HG03066 (cell line): ENCODE measurements at regions not wholly inside any gene's neighbourhood (a gene's known extent, or its start where the extent isn't known, plus 50 kb on each side); places are given as distances from the start of the nearest gene placed in this dataset.

ENCODE experiments used
- ATAC-seq: cut with Tn5 transposase; IDR thresholded peaks from one replicate; pipeline ENCODE4 v1.9.1; 2021; ENCODE audit warnings: low read depth; ENCODE audit not compliant: unreplicated experiment

DNA sequence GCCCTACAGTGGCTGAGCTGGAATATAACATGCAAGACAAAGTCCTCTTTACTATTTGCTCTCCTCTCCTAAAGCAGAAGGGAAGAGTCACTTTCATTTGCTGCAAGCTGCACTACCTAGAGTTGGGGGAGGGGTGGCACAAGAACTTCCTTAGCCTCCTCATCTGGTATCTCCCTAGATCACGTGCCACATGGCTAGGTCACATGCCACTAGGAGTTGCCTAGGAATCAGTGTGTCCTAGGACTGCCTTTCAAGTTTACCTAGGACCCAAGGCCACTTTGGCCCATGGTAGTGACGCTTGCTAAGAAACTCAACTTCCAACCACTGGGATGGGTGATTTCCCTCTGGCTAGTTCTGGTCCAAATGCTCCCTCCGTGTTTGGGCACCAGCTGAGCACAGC is 625.2 kb downstream of the DIAPH3 start:
- ATAC-seq, result no peak

DNA sequence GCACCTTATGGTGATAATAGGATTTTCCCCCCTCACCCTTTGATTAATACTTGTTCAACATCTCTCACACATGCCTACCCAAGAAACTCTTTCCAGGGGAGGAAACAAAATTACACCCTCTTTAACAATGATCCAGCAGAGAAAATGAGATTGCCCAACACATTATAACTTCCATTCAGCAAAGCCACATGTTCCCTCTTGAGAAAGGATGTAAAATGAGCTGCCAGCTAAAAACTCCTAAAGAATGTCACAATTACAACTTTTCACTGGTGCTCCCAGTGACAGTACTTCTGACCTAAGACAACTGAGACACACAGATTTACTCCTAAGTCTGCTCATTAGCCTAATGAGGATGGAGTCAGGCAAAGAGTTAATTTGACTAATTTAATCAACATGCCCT is 621.4 kb downstream of the DIAPH3 start:
- ATAC-seq, result no peak

DNA sequence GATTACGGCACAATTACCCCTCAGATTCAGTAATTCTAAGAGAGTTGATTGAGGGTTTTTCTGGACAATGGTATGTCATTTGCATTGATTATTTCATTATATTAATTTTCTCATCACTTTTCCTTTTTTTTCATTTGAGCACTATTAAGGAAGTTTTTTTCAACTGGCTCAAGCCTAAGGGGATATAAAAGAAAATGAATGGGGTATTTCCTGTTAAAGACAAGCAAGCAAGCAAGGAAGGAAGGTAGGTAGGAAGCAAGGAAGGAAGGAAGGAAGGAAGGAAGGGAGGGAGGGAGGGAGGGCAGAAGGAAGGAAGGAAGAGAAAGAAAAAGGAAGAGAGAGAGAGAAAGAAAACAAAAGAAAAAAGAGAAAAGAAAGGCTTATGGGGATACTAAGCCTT is 620.3 kb downstream of the DIAPH3 start:
- ATAC-seq, result no peak

DNA sequence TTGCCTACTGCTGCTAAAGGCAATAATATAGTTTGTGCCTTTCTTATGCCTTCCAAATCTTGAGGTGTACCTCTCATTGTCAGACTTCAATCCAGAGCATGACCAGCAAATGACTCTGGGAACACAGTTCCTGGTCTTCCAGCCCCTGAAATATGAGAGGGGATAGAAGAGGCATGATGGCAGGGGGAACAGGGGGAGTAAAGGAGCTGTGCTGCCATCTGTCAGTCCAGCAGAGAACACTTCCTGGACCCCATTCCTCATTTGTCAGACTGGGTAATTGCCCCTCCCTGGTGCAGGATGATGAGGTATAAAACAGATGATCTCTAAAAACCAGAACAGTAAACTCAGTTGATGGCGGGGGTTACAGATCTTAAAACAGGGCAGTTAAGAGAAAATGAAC is 618.7 kb downstream of the DIAPH3 start:
- ATAC-seq, result no peak

DNA sequence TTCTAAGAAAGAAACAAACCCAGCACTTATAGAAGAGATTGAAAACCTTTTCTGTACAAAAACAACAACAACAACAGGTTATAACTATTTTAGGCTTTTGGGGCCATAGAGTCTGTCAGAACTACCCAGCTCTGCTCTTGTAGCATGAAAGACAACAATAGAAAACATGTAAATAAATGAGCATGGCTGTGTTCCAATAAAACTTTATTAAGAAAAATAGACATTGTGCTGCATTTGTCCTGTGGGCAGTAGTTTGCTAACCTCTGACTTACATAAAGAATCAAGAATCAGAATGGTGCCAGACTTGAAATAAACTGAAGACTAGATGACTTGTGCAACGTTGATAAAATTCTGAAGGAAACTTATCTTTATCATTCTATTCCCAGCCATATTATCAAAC is 617.5 kb downstream of the DIAPH3 start:
- no peak for ATAC-seq

DNA sequence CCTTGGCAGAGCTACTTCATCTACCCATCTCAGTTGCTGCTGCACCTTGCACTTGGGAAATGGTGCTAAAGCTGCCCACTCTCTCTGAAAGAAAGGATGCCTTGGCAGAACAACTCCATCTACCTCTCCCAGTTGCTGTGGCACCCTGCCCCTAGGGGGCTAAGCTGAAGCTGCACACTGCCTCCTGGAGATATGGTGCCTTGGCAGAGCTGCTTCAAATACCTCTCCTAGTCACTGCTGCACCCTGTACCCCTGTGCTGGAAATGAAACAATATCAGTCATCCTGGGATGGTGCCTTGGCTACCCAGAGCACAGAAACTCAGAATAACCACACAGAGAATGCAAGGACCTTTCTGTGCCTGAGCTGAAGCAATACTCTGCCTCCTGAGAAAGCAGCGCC is 615.8 kb downstream of the DIAPH3 start:
- ATAC-seq, result no peak

DNA sequence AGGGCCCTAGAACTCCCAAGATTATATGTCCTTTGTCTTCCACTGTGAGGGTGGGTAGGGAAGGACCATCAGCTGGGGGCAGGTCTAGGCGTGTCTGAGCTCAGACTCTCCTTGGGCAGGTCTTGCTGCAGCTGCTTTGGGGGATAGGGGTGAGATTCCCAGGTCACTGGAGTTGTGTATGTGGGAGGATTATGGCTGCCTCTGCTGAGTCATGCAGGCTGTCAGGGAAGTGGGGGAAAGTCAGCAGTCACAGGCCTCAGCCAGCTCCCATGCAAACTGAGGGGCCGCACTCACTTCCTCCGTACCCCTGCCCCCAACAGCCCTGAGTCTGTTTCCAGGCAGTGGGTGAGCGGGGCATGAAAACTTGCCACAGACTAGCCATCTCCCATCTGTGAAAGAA is 600.8 kb downstream of the DIAPH3 start:
- ATAC-seq, result no peak

DNA sequence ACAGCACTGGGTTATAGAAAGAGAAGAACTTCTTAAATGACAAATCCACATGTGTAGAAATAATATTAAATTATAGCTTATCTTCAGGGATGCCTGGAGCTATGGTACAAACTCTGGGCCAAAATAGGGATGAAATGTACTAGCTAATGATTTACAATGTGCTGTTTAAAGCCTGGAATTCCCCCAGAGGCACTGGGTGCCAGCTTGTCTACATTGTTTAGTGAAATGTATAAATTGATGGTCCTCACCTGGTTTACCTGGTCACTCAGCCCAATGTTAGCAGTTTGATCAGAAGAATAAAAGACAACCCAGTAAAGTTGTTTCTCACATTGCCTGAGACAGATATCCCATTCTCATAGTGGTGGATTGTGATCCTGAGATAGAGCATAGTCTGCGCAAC is 597.2 kb downstream of the DIAPH3 start:
- no peak for ATAC-seq

DNA sequence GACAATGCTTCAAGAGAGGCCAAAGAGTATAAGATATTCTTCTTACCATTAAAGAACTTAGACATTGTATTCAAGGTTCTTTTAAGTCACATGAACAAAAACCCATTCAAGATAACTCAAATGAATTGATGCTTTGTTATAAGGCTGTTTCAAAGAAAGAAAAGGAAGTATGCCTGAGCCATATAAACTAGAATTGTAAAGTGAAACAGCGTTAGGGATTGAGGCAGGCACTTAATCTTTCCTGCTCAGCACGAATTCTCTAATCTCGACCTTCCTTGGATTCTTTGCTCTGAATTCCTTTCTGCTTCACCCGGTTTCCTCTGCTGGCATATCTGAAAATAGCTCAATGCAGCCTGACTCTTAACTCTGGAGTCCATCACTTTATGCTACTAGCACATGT is 595.4 kb downstream of the DIAPH3 start:
- ATAC-seq, result no peak

DNA sequence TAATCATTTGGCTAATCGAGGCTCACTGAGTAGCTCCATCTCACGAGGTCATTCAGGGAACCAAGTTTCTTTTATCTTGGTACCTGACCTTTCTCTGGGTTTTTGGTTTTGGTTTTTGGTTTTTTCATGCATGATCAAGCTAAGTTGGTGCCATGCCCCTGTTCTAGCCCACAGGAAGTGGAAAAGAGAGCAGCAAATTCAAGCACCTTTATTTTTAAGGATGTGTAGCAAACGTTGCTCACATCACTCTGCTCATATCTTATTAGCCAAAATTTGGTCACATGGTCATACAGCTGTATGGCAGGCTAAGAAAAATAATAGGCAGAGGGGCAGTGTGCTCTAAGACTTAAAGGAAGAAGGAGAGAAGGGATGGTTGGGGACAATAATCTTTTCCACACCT is 593.5 kb downstream of the DIAPH3 start:
- no peak for ATAC-seq

DNA sequence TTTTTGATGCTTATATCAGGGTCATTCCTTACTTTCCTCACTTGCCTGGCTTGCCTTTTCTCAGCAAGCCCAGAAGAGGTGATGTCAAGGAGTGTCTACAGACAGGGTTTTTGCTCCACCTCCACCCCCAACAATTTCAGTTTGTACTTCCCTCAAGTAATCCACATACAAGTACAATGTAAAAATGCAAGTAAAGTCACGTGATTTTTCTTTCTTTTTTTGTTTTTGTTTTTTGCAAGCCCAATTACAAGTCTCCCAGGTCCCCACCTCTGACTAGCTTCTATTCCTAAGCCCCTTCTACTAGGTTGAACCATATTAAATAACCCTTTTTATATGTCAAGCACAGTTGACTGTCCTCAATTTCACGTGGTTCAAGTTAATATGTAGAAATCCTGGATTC is 579.6 kb downstream of the DIAPH3 start:
- no peak for ATAC-seq

DNA sequence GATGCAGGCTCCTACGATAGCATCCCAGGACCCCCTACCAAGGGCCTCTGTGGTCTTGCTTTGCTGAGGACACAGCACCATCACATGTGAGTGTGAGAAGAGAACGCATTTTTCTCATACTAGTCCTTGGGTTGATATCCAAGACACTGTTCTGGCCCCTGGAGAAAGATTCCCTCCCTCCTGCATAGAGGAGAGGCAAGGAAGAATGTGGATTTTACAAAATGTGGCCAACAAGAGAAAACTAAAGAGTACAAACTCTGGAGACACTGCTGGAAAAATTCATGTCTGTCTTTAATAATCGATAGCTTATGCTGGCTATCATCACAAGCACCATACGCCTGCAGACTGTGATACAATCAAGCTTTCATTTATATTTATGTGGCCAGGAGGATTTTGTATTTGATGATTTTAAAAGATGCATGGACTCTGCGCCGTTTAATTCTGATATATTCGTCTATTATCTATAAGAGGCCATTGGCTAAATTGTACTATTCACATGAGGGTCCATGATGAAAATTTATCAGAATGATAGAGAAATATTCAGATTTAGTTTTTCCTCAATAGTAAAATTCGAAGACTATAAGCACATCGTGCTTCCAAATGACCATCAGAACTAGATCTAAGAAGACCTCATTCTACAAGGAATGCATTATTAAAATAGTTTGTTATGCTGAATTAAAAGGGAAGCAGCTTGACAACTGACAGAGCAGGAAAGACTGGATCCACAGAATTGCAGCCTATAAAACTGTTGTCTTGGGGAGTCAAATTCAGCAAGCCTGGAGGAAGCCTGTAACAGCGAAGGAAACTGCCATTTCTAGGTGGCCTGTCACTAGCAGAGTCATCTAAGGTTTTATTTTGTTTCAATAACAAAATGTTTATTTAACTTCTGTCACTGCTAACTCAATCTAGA is 578.7 kb downstream of the DIAPH3 start:
- no peak for ATAC-seq

DNA sequence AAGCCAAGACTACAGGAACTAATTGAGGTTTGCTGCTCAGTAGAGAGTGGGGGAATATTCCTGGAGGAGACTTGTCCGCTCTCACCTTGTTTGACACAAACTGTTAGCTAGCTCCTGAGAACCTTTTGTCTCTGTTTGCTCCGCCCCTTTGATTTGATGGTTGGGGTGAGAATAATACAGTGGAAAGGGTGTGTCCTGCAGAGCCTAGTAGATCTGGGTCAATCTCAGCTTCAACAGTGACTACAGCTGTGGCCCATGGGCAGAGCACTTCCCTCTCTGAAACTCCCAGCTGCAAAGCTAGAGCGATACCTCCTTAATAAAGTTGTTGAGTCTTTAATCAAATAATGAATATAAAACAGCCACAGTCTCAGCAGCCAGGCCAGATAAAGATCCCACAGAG is 576.7 kb downstream of the DIAPH3 start:
- no peak for ATAC-seq

DNA sequence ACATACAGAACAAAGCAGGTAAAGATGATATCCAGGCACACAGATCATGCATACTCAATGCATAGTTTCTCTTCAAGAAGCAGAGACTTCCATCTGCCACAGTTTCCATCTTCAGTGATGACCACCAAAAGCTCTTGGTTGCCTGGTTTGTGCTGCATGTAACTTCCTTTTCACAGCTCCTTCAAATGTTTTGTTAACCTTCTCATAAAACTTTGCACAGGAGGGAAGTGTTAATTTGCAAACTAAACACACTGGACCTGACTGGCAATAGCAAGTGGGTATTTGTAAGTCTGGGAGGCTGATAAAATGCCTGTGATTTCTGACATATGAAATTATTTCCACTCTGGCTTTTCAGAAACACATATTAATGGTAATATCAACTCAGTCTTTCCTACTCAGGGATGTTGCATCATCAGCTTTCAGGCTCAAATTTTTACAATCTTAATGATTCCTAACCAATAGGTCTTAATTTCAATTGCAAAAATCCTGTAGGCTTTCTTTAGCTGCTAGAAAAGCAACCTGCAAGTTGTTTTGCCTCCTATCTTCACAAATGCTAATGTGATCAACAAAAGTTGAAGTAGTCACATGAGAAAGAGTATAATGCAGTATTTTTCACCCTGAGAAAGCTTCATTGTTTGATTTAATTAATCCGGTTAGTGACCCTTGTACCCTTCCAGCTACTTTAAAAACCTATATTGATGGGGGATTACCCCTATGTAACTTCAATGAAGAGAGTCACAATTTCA is 575.6 kb downstream of the DIAPH3 start:
- ATAC-seq, result no peak

DNA sequence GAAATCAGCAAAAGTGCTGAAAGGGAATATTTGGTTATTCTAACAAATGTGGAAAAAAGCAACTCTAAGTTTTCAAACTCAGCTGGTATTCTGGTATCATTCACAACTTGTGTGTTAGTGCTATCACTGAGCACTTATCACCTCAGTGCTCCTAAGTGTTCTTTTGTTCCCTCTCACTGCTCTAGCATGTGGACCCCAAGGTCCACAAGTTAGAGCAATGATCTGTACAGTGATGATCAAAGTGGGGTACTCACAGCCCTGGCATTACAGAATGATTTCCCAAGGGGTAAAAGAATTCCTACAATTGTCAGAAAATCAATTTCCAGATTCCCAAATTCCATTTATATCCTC is 575.0 kb downstream of the DIAPH3 start:
- no peak for ATAC-seq

DNA sequence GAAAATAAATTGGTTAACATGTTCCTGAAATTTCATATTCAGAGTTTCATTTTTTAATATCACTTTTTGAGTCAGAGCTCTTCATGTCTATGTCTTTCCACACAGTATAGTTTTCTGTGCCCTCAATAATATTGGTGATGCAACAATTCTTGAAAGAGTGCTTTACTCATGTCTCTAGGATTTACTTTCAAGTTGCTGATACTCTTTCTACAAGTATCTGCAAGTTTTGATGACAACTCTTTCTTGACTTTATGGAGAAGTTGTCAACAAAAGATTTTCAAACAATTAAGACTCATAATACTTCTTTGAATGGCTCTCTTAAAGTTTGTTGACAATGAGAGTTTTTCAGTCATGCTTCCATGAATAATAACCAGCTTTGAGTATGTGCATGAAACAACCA is 561.7 kb downstream of the DIAPH3 start:
- ATAC-seq, result no peak

DNA sequence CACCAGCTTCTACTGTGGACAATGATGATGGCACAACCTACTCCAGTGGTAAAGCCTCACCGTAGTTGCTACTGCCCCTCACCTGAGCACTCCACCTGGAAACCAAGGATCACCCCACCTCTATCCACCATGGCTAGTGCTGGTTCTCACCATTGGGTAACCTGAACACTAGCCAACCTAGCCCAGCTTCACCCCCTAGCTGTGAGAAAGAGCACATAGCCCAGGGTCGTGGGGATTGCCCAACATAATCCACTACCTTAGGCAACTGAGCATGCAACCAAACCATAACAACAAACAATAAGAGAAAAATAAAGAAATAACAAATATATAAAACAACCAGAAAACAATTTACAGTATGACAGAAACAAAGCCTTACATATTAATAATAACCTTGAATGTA is 560.1 kb downstream of the DIAPH3 start:
- no peak for ATAC-seq

DNA sequence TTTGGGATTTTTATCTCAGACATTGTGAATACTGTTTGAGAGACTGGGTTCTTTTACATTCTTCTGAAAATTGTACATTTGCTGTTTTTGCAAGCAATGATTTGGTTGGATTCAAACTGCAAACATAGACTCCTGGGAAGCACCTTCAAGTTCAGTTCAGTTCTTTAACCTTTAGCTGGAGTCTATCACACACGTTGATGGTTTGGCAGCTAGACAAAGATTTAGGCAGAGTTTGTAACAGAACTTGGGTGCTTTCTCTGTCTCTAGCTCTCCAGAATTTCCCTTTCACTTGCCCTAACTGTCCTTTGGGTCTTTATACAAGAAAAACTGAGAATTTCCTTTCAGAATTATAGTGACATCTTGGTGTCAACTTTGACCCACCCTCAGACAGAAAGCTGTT is 556.6 kb downstream of the DIAPH3 start:
- no peak for ATAC-seq

DNA sequence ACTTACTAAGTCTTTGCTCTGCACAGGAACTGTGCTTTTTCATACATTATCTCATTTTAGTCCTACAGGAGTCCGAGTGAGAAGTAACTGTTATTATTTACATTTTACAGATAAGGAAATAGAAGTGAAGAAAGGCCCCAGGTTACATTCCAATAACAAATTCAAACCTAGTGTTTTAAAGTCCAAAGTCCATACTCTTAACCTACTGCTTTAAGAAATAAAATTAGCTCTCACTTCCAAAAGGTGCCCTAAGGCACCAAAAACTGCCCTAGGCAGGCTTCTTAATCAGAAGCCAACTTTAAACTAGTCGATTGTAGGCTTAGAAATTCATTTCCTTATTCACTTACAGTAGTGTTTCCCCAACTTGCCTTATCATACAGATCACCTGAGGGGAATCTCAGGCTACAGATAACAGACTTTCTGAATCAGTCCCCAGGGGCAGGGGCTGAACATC is 555.9 kb downstream of the DIAPH3 start:
- no peak for ATAC-seq

DNA sequence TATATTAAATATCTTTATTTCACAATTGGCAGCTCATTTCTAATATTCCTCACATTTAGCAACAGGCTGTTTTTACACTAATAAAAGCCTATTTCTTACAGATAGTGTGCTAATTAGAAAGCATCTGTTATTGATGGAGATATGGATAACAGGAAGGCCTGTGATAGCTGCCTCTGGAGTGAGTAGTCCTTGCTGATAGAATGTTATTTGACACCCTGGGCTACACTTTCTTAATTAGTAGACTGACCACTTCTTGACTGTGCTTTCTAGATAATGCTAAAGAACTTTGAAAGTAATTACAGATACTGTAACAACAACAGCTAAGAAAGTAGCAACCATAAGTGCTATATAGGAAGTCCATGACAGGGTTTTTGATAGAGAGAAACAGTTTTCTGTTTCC is 554.3 kb downstream of the DIAPH3 start:
- no peak for ATAC-seq
